ENCODE measurements at regions not wholly inside any gene's neighbourhood (a gene's known extent, or its start where the extent isn't known, plus 50 kb on each side); places are given as distances from the start of the nearest gene placed in this dataset.
"Not testable (repeated sequence)": the region's sequence is repeated elsewhere in the genome, so short reads cannot be mapped to it uniquely, and the experiment has no call there.

GRCh38 chr22:34829485-34829884 lies 236.5 kb upstream of the ISX start:
- Mint-ChIP-seq H3K4me1 (peaks cover 20% of the 10 kb centered on the region), H3K4me3 (no peak overlapping the region), H3K36me3 (peaks cover 6% of the 10 kb centered on the region; the same call in 1 of the 2 replicates), H3K27ac (no peak overlapping the region), H3K27me3 (ENCODE audit: low read depth) (peaks cover 3% of the 10 kb centered on the region; the same call in 1 of the 2 replicates), H3K9me3 (peaks cover 22% of the 10 kb centered on the region)
- ChIA-PET CTCF (no interaction called here), POLR2A (no interaction called here)
- ATAC-seq, result no peak
- DNase-seq (ENCODE audit: low spot score), result no peak
- TF ChIP-seq ZNF263 (CRISPR knock-in tag; IDR thresholded peaks at IDR 0.05; ENCODE audit: low read depth) (no peak), IRF2 (CRISPR knock-in tag; IDR thresholded peaks at IDR 0.05; ENCODE audit: borderline replicate concordance, low read depth) (no peak)
- TF ChIP-seq, protein P1, sequence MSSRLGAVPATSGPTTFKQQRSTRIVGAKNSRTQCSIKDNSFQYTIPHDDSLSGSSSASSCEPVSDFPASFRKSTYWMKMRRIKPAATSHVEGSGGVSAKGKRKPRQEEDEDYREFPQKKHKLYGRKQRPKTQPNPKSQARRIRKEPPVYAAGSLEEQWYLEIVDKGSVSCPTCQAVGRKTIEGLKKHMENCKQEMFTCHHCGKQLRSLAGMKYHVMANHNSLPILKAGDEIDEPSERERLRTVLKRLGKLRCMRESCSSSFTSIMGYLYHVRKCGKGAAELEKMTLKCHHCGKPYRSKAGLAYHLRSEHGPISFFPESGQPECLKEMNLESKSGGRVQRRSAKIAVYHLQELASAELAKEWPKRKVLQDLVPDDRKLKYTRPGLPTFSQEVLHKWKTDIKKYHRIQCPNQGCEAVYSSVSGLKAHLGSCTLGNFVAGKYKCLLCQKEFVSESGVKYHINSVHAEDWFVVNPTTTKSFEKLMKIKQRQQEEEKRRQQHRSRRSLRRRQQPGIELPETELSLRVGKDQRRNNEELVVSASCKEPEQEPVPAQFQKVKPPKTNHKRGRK (CRISPR knock-in tag; IDR thresholded peaks at IDR 0.05; ENCODE audit: borderline replicate concordance), result no peak
- TF ChIP-seq, protein P2, sequence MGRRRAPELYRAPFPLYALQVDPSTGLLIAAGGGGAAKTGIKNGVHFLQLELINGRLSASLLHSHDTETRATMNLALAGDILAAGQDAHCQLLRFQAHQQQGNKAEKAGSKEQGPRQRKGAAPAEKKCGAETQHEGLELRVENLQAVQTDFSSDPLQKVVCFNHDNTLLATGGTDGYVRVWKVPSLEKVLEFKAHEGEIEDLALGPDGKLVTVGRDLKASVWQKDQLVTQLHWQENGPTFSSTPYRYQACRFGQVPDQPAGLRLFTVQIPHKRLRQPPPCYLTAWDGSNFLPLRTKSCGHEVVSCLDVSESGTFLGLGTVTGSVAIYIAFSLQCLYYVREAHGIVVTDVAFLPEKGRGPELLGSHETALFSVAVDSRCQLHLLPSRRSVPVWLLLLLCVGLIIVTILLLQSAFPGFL (CRISPR knock-in tag; IDR thresholded peaks at IDR 0.05; ENCODE audit: borderline replicate concordance), result no peak

DNA sequence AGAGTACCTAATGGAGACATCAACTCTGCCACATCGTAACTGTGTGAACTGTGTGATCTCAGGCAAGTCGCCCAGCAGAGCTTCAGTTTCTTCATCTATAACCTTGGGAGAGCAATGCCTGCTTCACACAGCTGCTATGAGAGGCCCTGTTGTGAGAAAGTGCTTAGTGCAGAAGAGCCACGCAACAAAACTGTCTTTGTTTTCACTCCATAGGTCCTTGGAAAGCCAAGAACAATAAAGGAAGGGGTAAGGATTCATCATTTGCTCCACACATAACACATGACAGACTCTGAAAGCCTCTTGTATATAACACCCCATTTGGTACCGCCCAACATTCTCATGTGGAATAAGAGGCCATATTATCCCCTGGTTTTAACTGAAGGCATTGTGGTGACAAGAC lies 231.9 kb upstream of the ISX start:
- Mint-ChIP-seq H3K4me1 (peaks cover 65% of the 10 kb centered on the region), H3K36me3 (peaks cover under 1% of the 10 kb centered on the region; the same call in 1 of the 2 replicates), H3K9me3 (peaks cover 8% of the 10 kb centered on the region), H3K27ac (peak overlapping the region; percentile 17; the same call in 1 of the 2 replicates), H3K27me3 (ENCODE audit: low read depth) (peaks cover 3% of the 10 kb centered on the region; the same call in 1 of the 2 replicates), H3K4me3 (no peak overlapping the region)
- ChIA-PET POLR2A (no interaction called here), CTCF (interaction anchor here (1.3 to 1.5 kb wide), 2 partner anchors 9 to 316 kb away, joined by 3 to 5 read pairs; no protein-coding TSS in a partner anchor)
- TF ChIP-seq NR1H2 (CRISPR knock-in tag; IDR thresholded peaks at IDR 0.05) (no peak), ESRRA (CRISPR knock-in tag; IDR thresholded peaks at IDR 0.05; ENCODE audit: borderline replicate concordance) (no peak), ERG (CRISPR knock-in tag; IDR thresholded peaks at IDR 0.05) (no peak), ETV6 (CRISPR knock-in tag; IDR thresholded peaks at IDR 0.05) (no peak), NFE2L1 (CRISPR knock-in tag; IDR thresholded peaks at IDR 0.05) (no peak), IRF2 (CRISPR knock-in tag; IDR thresholded peaks at IDR 0.05; ENCODE audit: borderline replicate concordance, low read depth) (no peak), OVOL2 (CRISPR knock-in tag; IDR thresholded peaks at IDR 0.05; ENCODE audit: borderline replicate concordance) (no peak)
- TF ChIP-seq, protein P3, sequence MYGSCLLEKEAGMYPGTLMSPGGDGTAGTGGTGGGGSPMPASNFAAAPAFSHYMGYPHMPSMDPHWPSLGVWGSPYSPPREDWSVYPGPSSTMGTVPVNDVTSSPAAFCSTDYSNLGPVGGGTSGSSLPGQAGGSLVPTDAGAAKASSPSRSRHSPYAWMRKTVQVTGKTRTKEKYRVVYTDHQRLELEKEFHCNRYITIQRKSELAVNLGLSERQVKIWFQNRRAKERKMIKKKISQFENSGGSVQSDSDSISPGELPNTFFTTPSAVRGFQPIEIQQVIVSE (CRISPR knock-in tag; IDR thresholded peaks at IDR 0.05; ENCODE audit: borderline replicate concordance), result no peak
- TF ChIP-seq, protein P4, sequence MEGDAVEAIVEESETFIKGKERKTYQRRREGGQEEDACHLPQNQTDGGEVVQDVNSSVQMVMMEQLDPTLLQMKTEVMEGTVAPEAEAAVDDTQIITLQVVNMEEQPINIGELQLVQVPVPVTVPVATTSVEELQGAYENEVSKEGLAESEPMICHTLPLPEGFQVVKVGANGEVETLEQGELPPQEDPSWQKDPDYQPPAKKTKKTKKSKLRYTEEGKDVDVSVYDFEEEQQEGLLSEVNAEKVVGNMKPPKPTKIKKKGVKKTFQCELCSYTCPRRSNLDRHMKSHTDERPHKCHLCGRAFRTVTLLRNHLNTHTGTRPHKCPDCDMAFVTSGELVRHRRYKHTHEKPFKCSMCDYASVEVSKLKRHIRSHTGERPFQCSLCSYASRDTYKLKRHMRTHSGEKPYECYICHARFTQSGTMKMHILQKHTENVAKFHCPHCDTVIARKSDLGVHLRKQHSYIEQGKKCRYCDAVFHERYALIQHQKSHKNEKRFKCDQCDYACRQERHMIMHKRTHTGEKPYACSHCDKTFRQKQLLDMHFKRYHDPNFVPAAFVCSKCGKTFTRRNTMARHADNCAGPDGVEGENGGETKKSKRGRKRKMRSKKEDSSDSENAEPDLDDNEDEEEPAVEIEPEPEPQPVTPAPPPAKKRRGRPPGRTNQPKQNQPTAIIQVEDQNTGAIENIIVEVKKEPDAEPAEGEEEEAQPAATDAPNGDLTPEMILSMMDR (IDR thresholded peaks at IDR 0.05), result no peak
- ATAC-seq (no peak), DNase-seq (ENCODE audit: low spot score) (no peak)

- H3K36me3 Mint-ChIP-seq; POLR2A ChIA-PET; H3K4me3 Mint-ChIP-seq; DNase-seq (ENCODE audit: low spot score); H3K27me3 Mint-ChIP-seq (ENCODE audit: low read depth); H3K9me3 Mint-ChIP-seq; ATAC-seq: not testable (repeated sequence)
- CTCF ChIA-PET, result interaction anchor here (1.5 kb wide), 1 partner anchor 8 kb away, joined by 5 read pairs; no protein-coding TSS in a partner anchor
- Mint-ChIP-seq H3K4me1 (peaks cover 70% of the 10 kb centered on the region), H3K27ac (peak overlapping the region; percentile 72)
These were observed 231.4 kb upstream of the ISX start for GRCh38 chr22:34834541-34834940.

Data from WTC11 (cell line).